ENCODE measurements at regions not wholly inside any gene's neighbourhood (a gene's known extent, or its start where the extent isn't known, plus 50 kb on each side); places are given as distances from the start of the nearest gene placed in this dataset.

DNA sequence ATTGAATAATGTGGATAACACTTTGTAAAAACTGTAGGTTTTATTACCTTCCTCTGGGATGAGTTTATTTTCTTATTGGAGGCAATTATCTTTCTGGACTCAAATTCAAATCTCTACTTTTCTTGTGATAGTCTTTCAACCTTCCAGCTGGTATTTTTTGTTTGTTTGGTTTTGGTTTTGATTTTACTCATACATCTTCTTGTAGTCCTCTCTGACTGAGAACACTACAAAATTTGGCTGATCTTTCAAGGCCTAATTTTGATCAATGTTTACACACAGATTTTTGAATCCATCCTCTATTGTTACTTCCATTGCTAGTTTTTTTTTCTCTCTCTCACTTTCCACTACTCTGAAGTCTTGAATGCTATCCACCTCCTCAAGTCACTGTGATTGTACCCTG, 303.8 kb upstream of the NECTIN3 start:
- no peak for DNase-seq (ENCODE audit: low spot score)
- no peak overlapping the region for H3K9ac ChIP-seq (ENCODE audit: low read depth in 1 of 2, low read length in 2 of 2)
- no peak overlapping the region for H3K4me3 ChIP-seq (ENCODE audit: low read depth in 1 of 3, low read length in 3 of 3)
- no peak overlapping the region for H3K27ac ChIP-seq (ENCODE audit: low read depth in 1 of 2, low read length in 2 of 2)
- H3K4me1 ChIP-seq (ENCODE audit: control insufficient read depth in 4 of 4, insufficient read depth in 4 of 4, low read length in 3 of 4): no peaks in the 10 kb centered on the region
- H3K36me3 ChIP-seq (ENCODE audit: control insufficient read depth in 4 of 4, insufficient read depth in 3 of 4, low read depth in 1 of 4, low read length in 3 of 4): no peaks in the 10 kb centered on the region
- H3K9me3 ChIP-seq (ENCODE audit: control insufficient read depth in 4 of 4, low read length in 3 of 4): no peaks in the 10 kb centered on the region
- TF ChIP-seq FOXA2 (IDR thresholded peaks at IDR 0.05) (no peak), NR2F2 (IDR thresholded peaks at IDR 0.05) (no peak), YY1 (IDR thresholded peaks at IDR 0.05) (no peak), SP1 (IDR thresholded peaks at IDR 0.05) (no peak), RXRA (IDR thresholded peaks at IDR 0.05) (no peak), RAD21 (IDR thresholded peaks at IDR 0.05) (no peak), HNF4G (IDR thresholded peaks at IDR 0.05) (no peak), TAF1 (conservative IDR thresholded peaks at IDR 0.05) (no peak), REST (IDR thresholded peaks at IDR 0.05) (no peak)
- TF ChIP-seq, protein P1, sequence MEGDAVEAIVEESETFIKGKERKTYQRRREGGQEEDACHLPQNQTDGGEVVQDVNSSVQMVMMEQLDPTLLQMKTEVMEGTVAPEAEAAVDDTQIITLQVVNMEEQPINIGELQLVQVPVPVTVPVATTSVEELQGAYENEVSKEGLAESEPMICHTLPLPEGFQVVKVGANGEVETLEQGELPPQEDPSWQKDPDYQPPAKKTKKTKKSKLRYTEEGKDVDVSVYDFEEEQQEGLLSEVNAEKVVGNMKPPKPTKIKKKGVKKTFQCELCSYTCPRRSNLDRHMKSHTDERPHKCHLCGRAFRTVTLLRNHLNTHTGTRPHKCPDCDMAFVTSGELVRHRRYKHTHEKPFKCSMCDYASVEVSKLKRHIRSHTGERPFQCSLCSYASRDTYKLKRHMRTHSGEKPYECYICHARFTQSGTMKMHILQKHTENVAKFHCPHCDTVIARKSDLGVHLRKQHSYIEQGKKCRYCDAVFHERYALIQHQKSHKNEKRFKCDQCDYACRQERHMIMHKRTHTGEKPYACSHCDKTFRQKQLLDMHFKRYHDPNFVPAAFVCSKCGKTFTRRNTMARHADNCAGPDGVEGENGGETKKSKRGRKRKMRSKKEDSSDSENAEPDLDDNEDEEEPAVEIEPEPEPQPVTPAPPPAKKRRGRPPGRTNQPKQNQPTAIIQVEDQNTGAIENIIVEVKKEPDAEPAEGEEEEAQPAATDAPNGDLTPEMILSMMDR (IDR thresholded peaks at IDR 0.05; ENCODE audit: low read depth, low read length, missing input control): no peak
- TF ChIP-seq, protein P2, sequence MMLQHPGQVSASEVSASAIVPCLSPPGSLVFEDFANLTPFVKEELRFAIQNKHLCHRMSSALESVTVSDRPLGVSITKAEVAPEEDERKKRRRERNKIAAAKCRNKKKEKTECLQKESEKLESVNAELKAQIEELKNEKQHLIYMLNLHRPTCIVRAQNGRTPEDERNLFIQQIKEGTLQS (IDR thresholded peaks at IDR 0.05): no peak
- no peaks in the 10 kb centered on the region for H3K27me3 ChIP-seq (ENCODE audit: control insufficient read depth in 4 of 4, insufficient read depth in 4 of 4, low read length in 3 of 4)

DNA sequence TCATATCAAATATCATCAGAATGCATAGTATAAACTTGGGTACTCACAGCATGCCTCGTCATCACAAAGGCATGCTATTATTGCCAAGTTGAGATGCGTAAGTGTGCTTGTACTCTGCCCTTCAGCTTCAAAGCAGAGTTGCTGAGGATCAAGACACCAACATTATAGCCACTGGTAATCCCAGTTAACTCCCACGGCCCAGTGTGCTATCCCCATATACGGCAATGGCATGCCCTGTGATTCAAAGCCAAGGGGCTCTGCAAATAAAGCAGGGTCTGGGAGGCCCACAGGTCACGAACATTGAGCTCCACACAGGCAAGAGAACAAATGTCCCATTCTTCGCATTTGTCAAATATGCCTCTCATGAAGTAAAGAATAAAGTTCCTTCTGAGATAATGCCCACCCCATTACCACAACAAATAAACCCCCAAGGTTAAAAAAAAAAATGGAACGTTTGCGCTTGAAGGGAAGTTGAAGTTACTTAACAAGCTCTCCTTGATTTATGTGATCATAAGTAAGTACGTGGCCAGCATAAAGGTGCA, 298.1 kb upstream of the NECTIN3 start:
- no peaks in the 10 kb centered on the region for H3K27me3 ChIP-seq (ENCODE audit: control insufficient read depth in 4 of 4, insufficient read depth in 4 of 4, low read length in 3 of 4)
- no peaks in the 10 kb centered on the region for H3K9me3 ChIP-seq (ENCODE audit: control insufficient read depth in 4 of 4, low read length in 3 of 4)
- no peak for TF ChIP-seq REST (IDR thresholded peaks at IDR 0.05)
- TF ChIP-seq, protein P2 (IDR thresholded peaks at IDR 0.05): no peak
- no peaks in the 10 kb centered on the region for H3K4me1 ChIP-seq (ENCODE audit: control insufficient read depth in 4 of 4, insufficient read depth in 4 of 4, low read length in 3 of 4)
- no peak overlapping the region for H3K9ac ChIP-seq (ENCODE audit: low read depth in 1 of 2, low read length in 2 of 2)
- no peak overlapping the region for H3K27ac ChIP-seq (ENCODE audit: low read depth in 1 of 2, low read length in 2 of 2)
- WGBS: 84% methylated on average over 9 of the region's 9 CpGs
- no peak for DNase-seq (ENCODE audit: low spot score)
- H3K36me3 ChIP-seq (ENCODE audit: control insufficient read depth in 4 of 4, insufficient read depth in 3 of 4, low read depth in 1 of 4, low read length in 3 of 4): no peaks in the 10 kb centered on the region
- no peak overlapping the region for H3K4me3 ChIP-seq (ENCODE audit: low read depth in 1 of 3, low read length in 3 of 3)
